Upper lobe of left lung (tissue), 4 donors: ENCODE measurements at regions not wholly inside any gene's neighbourhood (a gene's known extent, or its start where the extent isn't known, plus 50 kb on each side); places are given as distances from the start of the nearest gene placed in this dataset.

Experiments used
- CTCF ChIP-seq, 6 experiments: fragments of 450-650 bp in 4 of 6; fragments of 200-600 bp in 2 of 6; sonication (generic) in 2 of 6; IDR thresholded peaks; one replicate each; pipeline ENCODE4 v1.5.1; 2016 to 2019; ENCODE audit warnings: antibody characterized with exemption in 6 of 6
- EP300 ChIP-seq, 4 donors: sonication (generic); formaldehyde crosslinking; IDR thresholded peaks; one replicate each; pipeline ENCODE4 v1.5.1; 2017; ENCODE audit warnings: antibody characterized with exemption in 4 of 4, control low read depth in 2 of 4
- POLR2A ChIP-seq, 4 donors: fragments of 450-650 bp; IDR thresholded peaks; one replicate each; pipeline ENCODE4 v1.5.1; 2016 to 2017; ENCODE audit warnings: antibody characterized with exemption in 4 of 4, mild to moderate bottlenecking in 2 of 4
- POLR2AphosphoS5 ChIP-seq, 2 donors: sonication (generic); formaldehyde crosslinking; IDR thresholded peaks; one replicate each; pipeline ENCODE4 v1.5.1; 2017; ENCODE audit warnings: antibody characterized with exemption in 2 of 2

- no peak for TF ChIP-seq CTCF (IDR thresholded peaks at IDR 0.05)
- no peak for TF ChIP-seq EP300 (IDR thresholded peaks at IDR 0.05)
- no peak for TF ChIP-seq POLR2A (IDR thresholded peaks at IDR 0.05)
- no peak for TF ChIP-seq POLR2AphosphoS5 (IDR thresholded peaks at IDR 0.05)
Measured at GRCh38 chr5:120823328-120823727, 359.2 kb downstream of the PRR16 start.
